Keratinocyte (primary cell): ENCODE measurements at regions not wholly inside any gene's neighbourhood (a gene's known extent, or its start where the extent isn't known, plus 50 kb on each side); places are given as distances from the start of the nearest gene placed in this dataset.
"Not testable (repeated sequence)": the region's sequence is repeated elsewhere in the genome, so short reads cannot be mapped to it uniquely, and the experiment has no call there.

Source experiments
- DNase-seq: peaks from one replicate; pipeline ENCODE4 v3.0.0-alpha.2; 2011; ENCODE audit warnings: low read depth, missing footprints, low spot score
- FAIRE-seq: peaks from 2 replicates; lab custom pipeline; 2011; peaks lifted over from hg19 to GRCh38; lab: Jason Lieb, UNC
- H2AFZ ChIP-seq: 2 replicates; pipeline ENCODE4 v1.6.0; 2012; ENCODE audit warnings: low read length, control low read depth, inconsistent platforms; ENCODE audit not compliant: control insufficient read depth
- H3K27ac ChIP-seq: 2 replicates; pipeline ENCODE4 v1.5.1; 2011; ENCODE audit warnings: low read length; ENCODE audit not compliant: control insufficient read depth, insufficient read depth
- H3K27me3 ChIP-seq: 3 replicates; pipeline ENCODE4 v1.6.0; 2011; ENCODE audit warnings: low read length; ENCODE audit not compliant: control insufficient read depth, insufficient read depth; ENCODE audit errors: extremely low read depth
- H3K36me3 ChIP-seq, 2 experiments: 2 replicates in 1 of 2; 3 replicates in 1 of 2; pipeline ENCODE4 v1.5.1; 2011; ENCODE audit warnings: low read length in 2 of 2, mild to moderate bottlenecking in 1 of 2; ENCODE audit not compliant: control insufficient read depth in 2 of 2, insufficient read depth in 2 of 2; ENCODE audit errors: extremely low read depth in 1 of 2
- H3K4me1 ChIP-seq: 3 replicates; pipeline ENCODE4 v1.5.1; 2011; ENCODE audit warnings: low read length; ENCODE audit not compliant: control insufficient read depth, insufficient read depth; ENCODE audit errors: extremely low read depth
- H3K4me2 ChIP-seq: 3 replicates; pipeline ENCODE4 v1.6.0; 2011; ENCODE audit warnings: low read depth, low read length; ENCODE audit not compliant: control insufficient read depth, insufficient read depth; ENCODE audit errors: extremely low read depth
- H3K4me3 ChIP-seq, 3 experiments: fragments of 200-600 bp in 1 of 3; sonication (generic) in 1 of 3; 2 replicates in 2 of 3; 3 replicates in 1 of 3; pipeline ENCODE4 v1.5.1; 2011 to 2016; ENCODE audit warnings: low read length in 3 of 3, mild to moderate bottlenecking in 3 of 3, control low read depth in 2 of 3, inconsistent platforms in 1 of 3, low read depth in 1 of 3, mixed read lengths in 1 of 3, mixed run types in 1 of 3, moderate library complexity in 1 of 3; ENCODE audit not compliant: control insufficient read depth in 2 of 3, insufficient read depth in 2 of 3; ENCODE audit errors: extremely low read depth in 1 of 3
- H3K79me2 ChIP-seq: 2 replicates; pipeline ENCODE4 v1.6.0; 2012; ENCODE audit warnings: low read length; ENCODE audit not compliant: control insufficient read depth, insufficient read depth
- H3K9ac ChIP-seq: 3 replicates; pipeline ENCODE4 v1.6.0; 2011; ENCODE audit warnings: low read length; ENCODE audit not compliant: control insufficient read depth, insufficient read depth; ENCODE audit errors: extremely low read depth
- H3K9me1 ChIP-seq: 3 replicates; pipeline ENCODE4 v1.6.0; 2011; ENCODE audit warnings: low read length; ENCODE audit not compliant: control insufficient read depth, insufficient read depth; ENCODE audit errors: extremely low read depth
- H3K9me3 ChIP-seq: 2 replicates; pipeline ENCODE4 v1.5.1; 2012; ENCODE audit warnings: low read depth, low read length; ENCODE audit not compliant: control insufficient read depth
- H4K20me1 ChIP-seq: 3 replicates; pipeline ENCODE4 v1.6.0; 2011; ENCODE audit warnings: low read length; ENCODE audit not compliant: control insufficient read depth, insufficient read depth; ENCODE audit errors: extremely low read depth
- CTCF ChIP-seq, 3 experiments: IDR thresholded peaks in 1 of 3; conservative IDR thresholded peaks in 1 of 3; optimal IDR thresholded peaks in 1 of 3; 2 replicates in 2 of 3; 3 replicates in 1 of 3; pipeline versions ENCODE3 to v1.5.1; 2011; ENCODE audit warnings: low read length in 3 of 3, mild to moderate bottlenecking in 3 of 3, moderate library complexity in 2 of 3, control low read depth in 1 of 3, inconsistent platforms in 1 of 3; ENCODE audit not compliant: insufficient read depth in 2 of 3; ENCODE audit errors: extremely low read depth in 1 of 3
- EZH2 ChIP-seq: IDR thresholded peaks from one replicate; pipeline ENCODE4 v1.6.1; 2012; ENCODE audit warnings: inconsistent platforms, mild to moderate bottlenecking, low read length, moderate library complexity
- dilution Hi-C: fragments of 300-500 bp; cut with MboI; formaldehyde crosslinking; loops from one replicate; pipeline ENCODE4 v1.7.0; 2020; ENCODE audit warnings: low sequenced_read_pairs; ENCODE audit not compliant: extremely low pct_ligation_motif_present

GRCh38 chr11:123318623-123319022, 111.4 kb upstream of the GRAMD1B start:
- Histone ChIP-seq H3K4me2 (no peak overlapping the region), H3K27me3 (no peaks in the 10 kb centered on the region), H3K9me3 (no peaks in the 10 kb centered on the region), H3K4me3 (no peak overlapping the region), H2AFZ (no peak overlapping the region), H3K36me3 (no peaks in the 10 kb centered on the region), H3K27ac (no peak overlapping the region), H3K79me2 (no peaks in the 10 kb centered on the region), H4K20me1 (no peaks in the 10 kb centered on the region), H3K9me1 (no peaks in the 10 kb centered on the region), H3K4me1 (no peaks in the 10 kb centered on the region), H3K9ac (no peak overlapping the region)
- no peak for TF ChIP-seq CTCF (optimal IDR thresholded peaks at IDR 0.05 in 1 of 3, IDR thresholded peaks at IDR 0.05 in 1 of 3, conservative IDR thresholded peaks at IDR 0.05 in 1 of 3; ENCODE audit: extremely low read depth in 1 of 3, insufficient read depth in 2 of 3, low read length in 3 of 3)
- no peak for TF ChIP-seq EZH2
- no peak for DNase-seq
- dilution Hi-C loops = no loop called here
- no peak for FAIRE-seq

DNA sequence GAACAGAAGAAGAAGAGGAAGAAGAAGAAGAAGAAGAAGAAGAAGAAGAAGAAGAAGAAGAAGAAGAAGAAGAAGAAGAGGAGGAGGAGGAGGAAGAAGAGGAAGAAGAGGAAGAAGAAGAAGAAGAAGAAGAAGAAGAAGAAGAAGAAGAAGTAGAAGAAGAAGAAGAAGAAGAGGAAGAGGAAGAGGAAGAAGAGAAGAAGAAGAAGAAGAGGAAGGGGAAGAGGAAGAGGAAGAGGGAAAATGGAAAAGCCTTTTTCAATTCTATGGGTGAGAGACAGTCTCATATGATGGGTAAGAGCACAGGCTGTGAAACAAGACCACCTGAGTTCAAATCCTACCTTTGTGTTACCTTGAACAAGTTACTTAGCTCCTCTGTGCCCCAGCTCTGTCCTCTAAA, 111.9 kb upstream of the GRAMD1B start:
- H3K9me3 ChIP-seq, H3K27ac ChIP-seq, H3K27me3 ChIP-seq, H3K9me1 ChIP-seq, H3K36me3 ChIP-seq, H3K79me2 ChIP-seq, dilution Hi-C loops, H4K20me1 ChIP-seq, H2AFZ ChIP-seq, DNase-seq, H3K4me3 ChIP-seq, H3K9ac ChIP-seq, H3K4me1 ChIP-seq, FAIRE-seq, H3K4me2 ChIP-seq: not testable (repeated sequence)

DNA sequence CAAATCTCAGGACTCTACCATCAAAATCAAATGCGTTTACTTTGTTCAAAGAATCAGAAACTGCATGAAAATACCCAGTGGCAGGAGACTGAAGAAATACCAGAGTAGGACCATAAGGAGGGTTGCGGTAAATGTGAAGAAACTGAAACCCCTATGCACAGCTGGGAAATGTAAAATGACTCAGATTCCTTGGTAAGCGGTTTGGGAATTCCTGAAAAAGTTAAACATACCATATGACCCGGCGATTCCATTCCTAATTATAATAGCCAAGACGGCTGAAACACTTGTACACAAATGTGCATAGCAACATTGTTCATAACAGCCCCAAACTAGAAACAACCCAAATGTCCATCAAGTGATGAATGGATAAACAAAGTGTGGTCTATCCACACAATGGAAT, 114.1 kb upstream of the GRAMD1B start:
- TF ChIP-seq EZH2 (no peak), CTCF (optimal IDR thresholded peaks at IDR 0.05 in 1 of 3, IDR thresholded peaks at IDR 0.05 in 1 of 3, conservative IDR thresholded peaks at IDR 0.05 in 1 of 3; ENCODE audit: extremely low read depth in 1 of 3, insufficient read depth in 2 of 3, low read length in 3 of 3) (no peak)
- H3K27me3 ChIP-seq = no peaks in the 10 kb centered on the region
- H3K4me3 ChIP-seq = no peak overlapping the region
- H3K9me3 ChIP-seq = no peaks in the 10 kb centered on the region
- H3K4me1 ChIP-seq = no peaks in the 10 kb centered on the region
- no peak for DNase-seq
- no peaks in the 10 kb centered on the region for H4K20me1 ChIP-seq
- dilution Hi-C loops = no loop called here
- no peaks in the 10 kb centered on the region for H3K79me2 ChIP-seq
- no peak overlapping the region for H3K4me2 ChIP-seq
- no peak overlapping the region for H2AFZ ChIP-seq
- no peak overlapping the region for H3K9ac ChIP-seq
- H3K27ac ChIP-seq = no peak overlapping the region
- H3K9me1 ChIP-seq = no peaks in the 10 kb centered on the region
- no peaks in the 10 kb centered on the region for H3K36me3 ChIP-seq
- FAIRE-seq = no peak
